Ishikawa (cell line): ENCODE measurements at regions not wholly inside any gene's neighbourhood (a gene's known extent, or its start where the extent isn't known, plus 50 kb on each side); places are given as distances from the start of the nearest gene placed in this dataset.

Experiments used
- CEBPB ChIP-seq: IDR thresholded peaks from 2 replicates; pipeline ENCODE4 v1.6.1; 2012
- CREB1 ChIP-seq: IDR thresholded peaks from 2 replicates; pipeline ENCODE4 v1.6.1; 2012; ENCODE audit warnings: low read depth
- EGR1 ChIP-seq: IDR thresholded peaks from 2 replicates; pipeline ENCODE4 v1.6.1; 2012
- MAX ChIP-seq: IDR thresholded peaks from 2 replicates; pipeline ENCODE4 v1.6.1; 2012
- RAD21 ChIP-seq: IDR thresholded peaks from 2 replicates; pipeline ENCODE4 v1.6.1; 2012; ENCODE audit warnings: low read depth
- REST ChIP-seq: IDR thresholded peaks from 2 replicates; pipeline ENCODE4 v1.6.1; 2012; ENCODE audit warnings: low read depth, mild to moderate bottlenecking
- YY1 ChIP-seq: IDR thresholded peaks from 2 replicates; pipeline ENCODE4 v1.6.1; 2012; ENCODE audit warnings: low read depth

GRCh38 chr17:36837195-36837938 lies 99.9 kb upstream of the LHX1 start:
- TF ChIP-seq MAX, result no peak
- no peak for TF ChIP-seq EGR1
- no peak for TF ChIP-seq CREB1
- 0 out of 2 replicates have a peak, but pooled peaks have one; percentile 3 for TF ChIP-seq CEBPB
- TF ChIP-seq REST, result no peak
- peak; percentile 28; the same call in 1 of the 2 replicates for TF ChIP-seq RAD21
- no peak for TF ChIP-seq YY1
